ENCODE measurements at regions not wholly inside any gene's neighbourhood (a gene's known extent, or its start where the extent isn't known, plus 50 kb on each side); places are given as distances from the start of the nearest gene placed in this dataset.
A peak's percentile ranks its signal among the peaks of the same experiment; 100 is the strongest.

DNA sequence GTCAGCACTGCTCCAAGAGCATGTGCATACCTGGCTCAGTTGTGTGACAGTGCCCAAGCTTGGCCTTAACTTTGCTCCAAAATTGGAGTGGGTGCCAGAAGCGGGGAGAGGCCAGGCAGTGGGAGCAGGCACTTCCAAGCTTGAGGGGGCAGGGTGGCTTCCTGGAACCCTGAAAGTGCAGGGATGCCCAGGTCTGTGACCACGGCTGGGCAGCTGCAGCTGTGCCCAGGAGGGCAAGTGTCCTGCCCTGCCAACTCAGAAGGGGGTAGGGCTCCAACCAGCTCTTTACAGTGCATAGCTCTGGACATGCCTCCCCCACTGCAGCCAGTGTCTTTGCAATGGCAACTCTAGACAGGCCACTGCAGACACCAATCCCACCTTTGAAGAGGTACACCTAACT is 478.6 kb downstream of the OTOL1 start:
- TF ChIP-seq, protein P1, sequence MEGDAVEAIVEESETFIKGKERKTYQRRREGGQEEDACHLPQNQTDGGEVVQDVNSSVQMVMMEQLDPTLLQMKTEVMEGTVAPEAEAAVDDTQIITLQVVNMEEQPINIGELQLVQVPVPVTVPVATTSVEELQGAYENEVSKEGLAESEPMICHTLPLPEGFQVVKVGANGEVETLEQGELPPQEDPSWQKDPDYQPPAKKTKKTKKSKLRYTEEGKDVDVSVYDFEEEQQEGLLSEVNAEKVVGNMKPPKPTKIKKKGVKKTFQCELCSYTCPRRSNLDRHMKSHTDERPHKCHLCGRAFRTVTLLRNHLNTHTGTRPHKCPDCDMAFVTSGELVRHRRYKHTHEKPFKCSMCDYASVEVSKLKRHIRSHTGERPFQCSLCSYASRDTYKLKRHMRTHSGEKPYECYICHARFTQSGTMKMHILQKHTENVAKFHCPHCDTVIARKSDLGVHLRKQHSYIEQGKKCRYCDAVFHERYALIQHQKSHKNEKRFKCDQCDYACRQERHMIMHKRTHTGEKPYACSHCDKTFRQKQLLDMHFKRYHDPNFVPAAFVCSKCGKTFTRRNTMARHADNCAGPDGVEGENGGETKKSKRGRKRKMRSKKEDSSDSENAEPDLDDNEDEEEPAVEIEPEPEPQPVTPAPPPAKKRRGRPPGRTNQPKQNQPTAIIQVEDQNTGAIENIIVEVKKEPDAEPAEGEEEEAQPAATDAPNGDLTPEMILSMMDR (IDR thresholded peaks at IDR 0.05; ENCODE audit: low read depth, low read length, missing control alignments), result no peak
- no peak overlapping the region for H3K4me3 ChIP-seq (ENCODE audit: low read depth, low read length)
- in situ Hi-C loops (cut with HindIII; ENCODE audit: low sequenced_read_pairs), result no loop called here
- DNase-seq (ENCODE audit: low read depth), result no peak

GRCh38 chr3:161977063-161977462 is 480.5 kb downstream of the OTOL1 start:
- no peak overlapping the region for H3K4me3 ChIP-seq (ENCODE audit: low read depth, low read length)
- in situ Hi-C loops (cut with HindIII; ENCODE audit: low sequenced_read_pairs), result no loop called here
- peak; percentile 19 for DNase-seq (ENCODE audit: low read depth)
- TF ChIP-seq, protein P1 (IDR thresholded peaks at IDR 0.05; ENCODE audit: low read depth, low read length, missing control alignments), result no peak

GRCh38 chr3:161977850-161978249 is 481.2 kb downstream of the OTOL1 start:
- no peak overlapping the region for H3K4me3 ChIP-seq (ENCODE audit: low read depth, low read length)
- no peak for DNase-seq (ENCODE audit: low read depth)
- TF ChIP-seq, protein P1 (IDR thresholded peaks at IDR 0.05; ENCODE audit: low read depth, low read length, missing control alignments), result no peak
- in situ Hi-C loops (cut with HindIII; ENCODE audit: low sequenced_read_pairs), result no loop called here

DNA sequence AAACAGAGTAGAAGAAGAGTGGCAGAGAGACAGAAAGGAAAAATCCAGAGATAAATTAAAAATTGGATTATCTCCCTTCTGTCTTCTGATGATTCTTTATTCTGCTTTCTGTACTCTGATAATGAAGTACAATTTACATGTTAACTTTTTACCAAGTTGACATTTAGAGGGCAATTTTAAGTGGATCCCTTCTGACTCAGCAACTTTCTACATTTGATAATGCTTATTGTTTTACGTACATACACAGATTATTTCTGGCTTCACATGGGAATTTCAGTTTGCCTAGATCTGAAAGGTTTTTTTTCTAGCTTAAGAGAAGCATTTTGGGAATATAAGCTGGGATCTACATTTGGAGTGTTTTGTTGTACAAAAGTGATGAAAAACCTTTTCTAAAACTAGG is 491.3 kb downstream of the OTOL1 start:
- no peak for DNase-seq (ENCODE audit: low read depth)
- in situ Hi-C loops (cut with HindIII; ENCODE audit: low sequenced_read_pairs), result no loop called here
- no peak overlapping the region for H3K4me3 ChIP-seq (ENCODE audit: low read depth, low read length)
- TF ChIP-seq, protein P1 (IDR thresholded peaks at IDR 0.05; ENCODE audit: low read depth, low read length, missing control alignments), result no peak

DNA sequence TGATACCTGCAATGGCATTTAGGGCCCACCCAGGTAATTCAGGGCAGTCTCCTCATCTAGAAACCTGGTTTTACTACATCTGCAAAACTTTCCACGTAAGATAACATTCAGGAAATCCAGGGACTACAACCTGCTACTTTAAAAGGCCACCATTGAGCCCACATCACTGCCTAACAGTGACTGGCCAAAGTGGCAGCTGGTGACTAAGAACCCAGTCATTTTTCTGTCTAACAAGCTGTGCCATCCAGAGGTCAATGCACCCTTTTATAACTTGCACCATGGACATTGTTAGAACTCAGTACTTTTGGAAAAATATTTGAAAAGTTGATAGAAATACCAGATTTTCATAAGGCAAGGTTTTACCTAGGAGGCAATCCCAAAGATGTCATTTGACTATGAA is 492.4 kb downstream of the OTOL1 start:
- H3K4me3 ChIP-seq (ENCODE audit: low read depth, low read length), result no peak overlapping the region
- TF ChIP-seq, protein P1 (IDR thresholded peaks at IDR 0.05; ENCODE audit: low read depth, low read length, missing control alignments), result no peak
- in situ Hi-C loops (cut with HindIII; ENCODE audit: low sequenced_read_pairs), result no loop called here
- DNase-seq (ENCODE audit: low read depth), result no peak

- TF ChIP-seq, protein P1 (IDR thresholded peaks at IDR 0.05; ENCODE audit: low read depth, low read length, missing control alignments), result no peak
- no peak for DNase-seq (ENCODE audit: low read depth)
- in situ Hi-C loops (cut with HindIII; ENCODE audit: low sequenced_read_pairs), result no loop called here
- no peak overlapping the region for H3K4me3 ChIP-seq (ENCODE audit: low read depth, low read length)
Observed at GRCh38 chr3:161990036-161990435, 493.4 kb downstream of the OTOL1 start.
